ENCODE measurements at regions not wholly inside any gene's neighbourhood (a gene's known extent, or its start where the extent isn't known, plus 50 kb on each side); places are given as distances from the start of the nearest gene placed in this dataset.

- H3K9me3 Mint-ChIP-seq: peaks cover 0 to 2% (median 0%) of the 10 kb centered on the region in 3 donors
- no peak overlapping the region for H3K27ac Mint-ChIP-seq
- peaks cover 1% of the 10 kb centered on the region for H3K27me3 Mint-ChIP-seq
- no peaks in the 10 kb centered on the region for H3K4me1 Mint-ChIP-seq
- no peaks in the 10 kb centered on the region for H3K36me3 Mint-ChIP-seq
- no peak overlapping the region for H3K4me3 Mint-ChIP-seq
These were observed 936.1 kb upstream of the ACVR2A start for GRCh38 chr2:146908776-146909175.

GRCh38 chr2:146898083-146898482 lies 946.7 kb upstream of the ACVR2A start:
- Mint-ChIP-seq H3K27ac (no peak overlapping the region), H3K4me1 (no peaks in the 10 kb centered on the region), H3K4me3 (no peak overlapping the region), H3K9me3 (peaks cover 0 to 3% (median 0%) of the 10 kb centered on the region in 3 donors), H3K27me3 (no peaks in the 10 kb centered on the region), H3K36me3 (no peaks in the 10 kb centered on the region)

- H3K4me1 Mint-ChIP-seq: no peaks in the 10 kb centered on the region
- H3K4me3 Mint-ChIP-seq: no peak overlapping the region
- H3K36me3 Mint-ChIP-seq: no peaks in the 10 kb centered on the region
- peaks cover 0 to 3% (median 0%) of the 10 kb centered on the region in 3 donors for H3K9me3 Mint-ChIP-seq
- no peak overlapping the region for H3K27ac Mint-ChIP-seq
- no peaks in the 10 kb centered on the region for H3K27me3 Mint-ChIP-seq
These were observed 950.3 kb upstream of the ACVR2A start for GRCh38 chr2:146894514-146894913.

- H3K9me3 Mint-ChIP-seq: peaks cover 0 to 3% (median 0%) of the 10 kb centered on the region in 3 donors
- no peak overlapping the region for H3K27ac Mint-ChIP-seq
- no peak overlapping the region for H3K4me3 Mint-ChIP-seq
- H3K36me3 Mint-ChIP-seq: no peaks in the 10 kb centered on the region
- no peaks in the 10 kb centered on the region for H3K4me1 Mint-ChIP-seq
- no peaks in the 10 kb centered on the region for H3K27me3 Mint-ChIP-seq
These were observed 951.3 kb upstream of the ACVR2A start for GRCh38 chr2:146893500-146894041.

- Mint-ChIP-seq H3K27me3 (no peaks in the 10 kb centered on the region), H3K36me3 (no peaks in the 10 kb centered on the region)
These were observed 954.3 kb upstream of the ACVR2A start for GRCh38 chr2:146890491-146890890.

GRCh38 chr2:146879882-146880281 lies 964.9 kb upstream of the ACVR2A start:
- Mint-ChIP-seq H3K36me3 (no peaks in the 10 kb centered on the region), H3K27ac (no peak overlapping the region), H3K4me1 (no peaks in the 10 kb centered on the region), H3K9me3 (peaks cover 0 to 2% (median 2%) of the 10 kb centered on the region in 3 donors), H3K4me3 (no peak overlapping the region), H3K27me3 (no peaks in the 10 kb centered on the region)

More at GRCh38 chr2:146890491-146890890, 954.3 kb upstream of the ACVR2A start:
- no peaks in the 10 kb centered on the region for H3K4me1 Mint-ChIP-seq
- H3K4me3 Mint-ChIP-seq: no peak overlapping the region
- no peak overlapping the region for H3K27ac Mint-ChIP-seq
- no peaks in the 10 kb centered on the region for H3K9me3 Mint-ChIP-seq

GRCh38 chr2:146874260-146874658 lies 970.6 kb upstream of the ACVR2A start:
- H3K9me3 Mint-ChIP-seq: peaks cover 0 to 2% (median 1%) of the 10 kb centered on the region in 3 donors
- no peaks in the 10 kb centered on the region for H3K27me3 Mint-ChIP-seq
- H3K4me3 Mint-ChIP-seq: no peak overlapping the region
- peak overlapping the region in 1 of 3 donors; percentile 39 for H3K27ac Mint-ChIP-seq
- H3K36me3 Mint-ChIP-seq: no peaks in the 10 kb centered on the region
- H3K4me1 Mint-ChIP-seq: no peaks in the 10 kb centered on the region

- no peaks in the 10 kb centered on the region for H3K27me3 Mint-ChIP-seq
- H3K36me3 Mint-ChIP-seq: no peaks in the 10 kb centered on the region
- H3K9me3 Mint-ChIP-seq: peaks cover 0 to 2% (median 1%) of the 10 kb centered on the region in 3 donors
- H3K27ac Mint-ChIP-seq: no peak overlapping the region
- H3K4me1 Mint-ChIP-seq: no peaks in the 10 kb centered on the region
- H3K4me3 Mint-ChIP-seq: no peak overlapping the region
These were observed 971.1 kb upstream of the ACVR2A start for GRCh38 chr2:146873646-146874259.

- Mint-ChIP-seq H3K4me1 (no peaks in the 10 kb centered on the region), H3K9me3 (peaks cover 0 to 2% (median 1%) of the 10 kb centered on the region in 3 donors), H3K36me3 (no peaks in the 10 kb centered on the region), H3K27me3 (no peaks in the 10 kb centered on the region), H3K27ac (no peak overlapping the region), H3K4me3 (no peak overlapping the region)
These were observed 971.8 kb upstream of the ACVR2A start for GRCh38 chr2:146873056-146873455.

GRCh38 chr2:146870691-146871090 lies 974.1 kb upstream of the ACVR2A start:
- Mint-ChIP-seq H3K27me3 (no peaks in the 10 kb centered on the region), H3K9me3 (peaks cover 0 to 2% (median 0%) of the 10 kb centered on the region in 3 donors), H3K27ac (no peak overlapping the region), H3K4me3 (no peak overlapping the region), H3K36me3 (no peaks in the 10 kb centered on the region), H3K4me1 (no peaks in the 10 kb centered on the region)

- Mint-ChIP-seq H3K4me1 (no peaks in the 10 kb centered on the region), H3K9me3 (peaks cover 2 to 4% (median 4%) of the 10 kb centered on the region in 3 donors), H3K27ac (no peak overlapping the region), H3K36me3 (no peaks in the 10 kb centered on the region), H3K4me3 (no peak overlapping the region), H3K27me3 (no peaks in the 10 kb centered on the region)
These were observed 975.5 kb upstream of the ACVR2A start for GRCh38 chr2:146869328-146869727.

GRCh38 chr2:146868051-146868450 lies 976.8 kb upstream of the ACVR2A start:
- no peaks in the 10 kb centered on the region for H3K4me1 Mint-ChIP-seq

GRCh38 chr2:146867477-146867986 lies 977.3 kb upstream of the ACVR2A start:
- Mint-ChIP-seq H3K36me3 (no peaks in the 10 kb centered on the region), H3K27me3 (no peaks in the 10 kb centered on the region), H3K9me3 (peaks cover 2 to 4% (median 4%) of the 10 kb centered on the region in 3 donors), H3K27ac (no peak overlapping the region), H3K4me3 (no peak overlapping the region), H3K4me1 (no peaks in the 10 kb centered on the region)

More at GRCh38 chr2:146868051-146868450, 976.8 kb upstream of the ACVR2A start:
- H3K36me3 Mint-ChIP-seq: no peaks in the 10 kb centered on the region
- H3K27me3 Mint-ChIP-seq: no peaks in the 10 kb centered on the region
- H3K27ac Mint-ChIP-seq: no peak overlapping the region
- no peak overlapping the region for H3K4me3 Mint-ChIP-seq
- peaks cover 2 to 4% (median 4%) of the 10 kb centered on the region in 3 donors for H3K9me3 Mint-ChIP-seq

GRCh38 chr2:146853741-146854444 lies 990.9 kb upstream of the ACVR2A start:
- no peaks in the 10 kb centered on the region for H3K4me1 Mint-ChIP-seq
- no peak overlapping the region for H3K4me3 Mint-ChIP-seq
- H3K36me3 Mint-ChIP-seq: no peaks in the 10 kb centered on the region
- H3K27ac Mint-ChIP-seq: no peak overlapping the region
- H3K9me3 Mint-ChIP-seq: no peaks in the 10 kb centered on the region
- H3K27me3 Mint-ChIP-seq: no peaks in the 10 kb centered on the region

GRCh38 chr2:146852661-146853060 lies 992.2 kb upstream of the ACVR2A start:
- H3K36me3 Mint-ChIP-seq: no peaks in the 10 kb centered on the region
- H3K4me1 Mint-ChIP-seq: no peaks in the 10 kb centered on the region
- no peaks in the 10 kb centered on the region for H3K9me3 Mint-ChIP-seq
- no peaks in the 10 kb centered on the region for H3K27me3 Mint-ChIP-seq
- no peak overlapping the region for H3K27ac Mint-ChIP-seq
- no peak overlapping the region for H3K4me3 Mint-ChIP-seq
